RPMI8226 (cell line): ENCODE measurements at regions not wholly inside any gene's neighbourhood (a gene's known extent, or its start where the extent isn't known, plus 50 kb on each side); places are given as distances from the start of the nearest gene placed in this dataset.

ENCODE experiments used
- DNase-seq: peaks from one replicate; pipeline ENCODE4 v3.0.0-alpha.2; 2015

- no peak for DNase-seq
These were observed 213.1 kb downstream of the UBE2E3 start for GRCh38 chr2:181193550-181193949.

GRCh38 chr2:181196401-181196800 lies 216.0 kb downstream of the UBE2E3 start:
- no peak for DNase-seq

- DNase-seq = no peak
These were observed 216.8 kb downstream of the UBE2E3 start for GRCh38 chr2:181197140-181197760.

GRCh38 chr2:181198183-181198864 lies 217.9 kb downstream of the UBE2E3 start:
- no peak for DNase-seq

- no peak for DNase-seq
These were observed 223.0 kb downstream of the UBE2E3 start for GRCh38 chr2:181203412-181203811.

GRCh38 chr2:181203916-181204315 lies 223.5 kb downstream of the UBE2E3 start:
- DNase-seq = no peak

GRCh38 chr2:181218401-181218821 lies 238.0 kb downstream of the UBE2E3 start:
- DNase-seq = no peak

- DNase-seq = no peak
These were observed 234.0 kb upstream of the ITGA4 start for GRCh38 chr2:181223234-181223633.

GRCh38 chr2:181224866-181225265 lies 232.3 kb upstream of the ITGA4 start:
- no peak for DNase-seq

GRCh38 chr2:181228661-181229060 lies 228.5 kb upstream of the ITGA4 start:
- no peak for DNase-seq

GRCh38 chr2:181231151-181231550 lies 226.0 kb upstream of the ITGA4 start:
- peak; percentile 8 for DNase-seq

- no peak for DNase-seq
These were observed 225.1 kb upstream of the ITGA4 start for GRCh38 chr2:181231886-181232621.

GRCh38 chr2:181234487-181234891 lies 222.7 kb upstream of the ITGA4 start:
- no peak for DNase-seq

GRCh38 chr2:181235011-181235410 lies 222.2 kb upstream of the ITGA4 start:
- no peak for DNase-seq

- no peak for DNase-seq
These were observed 221.3 kb upstream of the ITGA4 start for GRCh38 chr2:181235683-181236459.

- DNase-seq = no peak
These were observed 217.9 kb upstream of the ITGA4 start for GRCh38 chr2:181239201-181239799.

GRCh38 chr2:181240844-181241243 lies 216.3 kb upstream of the ITGA4 start:
- no peak for DNase-seq

GRCh38 chr2:181241366-181241765 lies 215.8 kb upstream of the ITGA4 start:
- no peak for DNase-seq

- DNase-seq = no peak
These were observed 215.4 kb upstream of the ITGA4 start for GRCh38 chr2:181241797-181242196.

- no peak for DNase-seq
These were observed 214.9 kb upstream of the ITGA4 start for GRCh38 chr2:181242262-181242661.

- no peak for DNase-seq
These were observed 213.9 kb upstream of the ITGA4 start for GRCh38 chr2:181243319-181243718.

GRCh38 chr2:181250691-181251090 lies 206.5 kb upstream of the ITGA4 start:
- DNase-seq = no peak
